Gastrocnemius medialis (tissue), 4 donors: ENCODE measurements at regions not wholly inside any gene's neighbourhood (a gene's known extent, or its start where the extent isn't known, plus 50 kb on each side); places are given as distances from the start of the nearest gene placed in this dataset.

ENCODE experiments used
- POLR2A ChIP-seq, 2 donors: fragments of 450-650 bp; IDR thresholded peaks; one replicate each; pipeline ENCODE4 v1.6.1; 2017; ENCODE audit warnings: antibody characterized with exemption in 2 of 2, mild to moderate bottlenecking in 2 of 2, moderate library complexity in 2 of 2
- TF ChIP-seq, protein P1 (sequence below), 5 experiments: fragments of 450-650 bp in 3 of 5; fragments of 200-600 bp in 2 of 5; sonication (generic) in 2 of 5; IDR thresholded peaks in 4 of 5; conservative IDR thresholded peaks in 1 of 5; 1 replicate in 4 of 5; 2 replicates in 1 of 5; pipeline ENCODE4 v1.5.1; 2016 to 2019; ENCODE audit warnings: antibody characterized with exemption in 5 of 5, mild to moderate bottlenecking in 3 of 5, moderate library complexity in 3 of 5

DNA sequence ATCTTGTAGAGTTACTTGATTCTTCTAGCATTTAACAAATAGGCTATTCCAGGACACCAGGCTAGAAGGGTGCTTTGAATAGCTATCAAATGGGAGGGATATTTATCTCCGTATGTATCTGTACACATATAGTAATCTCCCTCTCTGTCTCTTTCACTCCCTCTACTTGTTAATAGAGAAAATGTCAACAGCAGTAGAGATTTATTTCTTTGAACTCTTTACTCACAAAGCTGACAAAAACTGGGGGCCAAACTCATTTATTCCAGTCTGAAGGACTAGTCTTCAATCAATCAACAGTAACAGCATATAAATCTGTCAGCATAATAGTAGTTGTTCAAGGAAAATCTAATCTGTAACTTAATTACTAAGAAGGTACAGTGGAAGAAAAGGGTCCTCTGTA, 78.2 kb upstream of the FER start:
- TF ChIP-seq POLR2A (IDR thresholded peaks at IDR 0.05): no peak
- TF ChIP-seq, protein P1, sequence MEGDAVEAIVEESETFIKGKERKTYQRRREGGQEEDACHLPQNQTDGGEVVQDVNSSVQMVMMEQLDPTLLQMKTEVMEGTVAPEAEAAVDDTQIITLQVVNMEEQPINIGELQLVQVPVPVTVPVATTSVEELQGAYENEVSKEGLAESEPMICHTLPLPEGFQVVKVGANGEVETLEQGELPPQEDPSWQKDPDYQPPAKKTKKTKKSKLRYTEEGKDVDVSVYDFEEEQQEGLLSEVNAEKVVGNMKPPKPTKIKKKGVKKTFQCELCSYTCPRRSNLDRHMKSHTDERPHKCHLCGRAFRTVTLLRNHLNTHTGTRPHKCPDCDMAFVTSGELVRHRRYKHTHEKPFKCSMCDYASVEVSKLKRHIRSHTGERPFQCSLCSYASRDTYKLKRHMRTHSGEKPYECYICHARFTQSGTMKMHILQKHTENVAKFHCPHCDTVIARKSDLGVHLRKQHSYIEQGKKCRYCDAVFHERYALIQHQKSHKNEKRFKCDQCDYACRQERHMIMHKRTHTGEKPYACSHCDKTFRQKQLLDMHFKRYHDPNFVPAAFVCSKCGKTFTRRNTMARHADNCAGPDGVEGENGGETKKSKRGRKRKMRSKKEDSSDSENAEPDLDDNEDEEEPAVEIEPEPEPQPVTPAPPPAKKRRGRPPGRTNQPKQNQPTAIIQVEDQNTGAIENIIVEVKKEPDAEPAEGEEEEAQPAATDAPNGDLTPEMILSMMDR (IDR thresholded peaks at IDR 0.05 in 4 of 5, conservative IDR thresholded peaks at IDR 0.05 in 1 of 5): no peak
